Cardiac muscle cell (in vitro differentiated cells and primary cell): ENCODE measurements at regions not wholly inside any gene's neighbourhood (a gene's known extent, or its start where the extent isn't known, plus 50 kb on each side); places are given as distances from the start of the nearest gene placed in this dataset.
A peak's percentile ranks its signal among the peaks of the same experiment; 100 is the strongest.

Source experiments
- DNase-seq, 2 donors: peaks; one replicate each; pipeline versions ENCODE4 v3.0.0 to v3.0.0-alpha.2; 2010 to 2017; ENCODE audit warnings: low read depth in 1 of 2, low spot score in 1 of 2
- H3K27ac ChIP-seq: fragments of 200-600 bp; sonication (generic); 2 replicates; pipeline ENCODE4 v1.5.1; 2016
- H3K27me3 ChIP-seq: fragments of 200-600 bp; sonication (generic); 2 replicates; pipeline ENCODE4 v1.6.0; 2016; ENCODE audit warnings: control low read depth
- H3K36me3 ChIP-seq: fragments of 200-600 bp; sonication (generic); 2 replicates; pipeline ENCODE4 v1.5.1; 2016; ENCODE audit warnings: control low read depth
- H3K4me1 ChIP-seq: fragments of 200-600 bp; sonication (generic); 2 replicates; pipeline ENCODE4 v1.8.1; 2017; ENCODE audit warnings: low read depth, mild to moderate bottlenecking, mixed run types
- H3K4me3 ChIP-seq: fragments of 200-600 bp; sonication (generic); 2 replicates; pipeline ENCODE4 v1.5.1; 2016; ENCODE audit warnings: mild to moderate bottlenecking
- H3K9me3 ChIP-seq: fragments of 200-600 bp; sonication (generic); 2 replicates; pipeline ENCODE4 v1.5.1; 2017; ENCODE audit warnings: low read depth, mild to moderate bottlenecking, control low read depth
- CTCF ChIP-seq: IDR thresholded peaks from 2 replicates; pipeline ENCODE4 v1.5.1; 2012; ENCODE audit warnings: low read depth, mild to moderate bottlenecking, low read length

DNA sequence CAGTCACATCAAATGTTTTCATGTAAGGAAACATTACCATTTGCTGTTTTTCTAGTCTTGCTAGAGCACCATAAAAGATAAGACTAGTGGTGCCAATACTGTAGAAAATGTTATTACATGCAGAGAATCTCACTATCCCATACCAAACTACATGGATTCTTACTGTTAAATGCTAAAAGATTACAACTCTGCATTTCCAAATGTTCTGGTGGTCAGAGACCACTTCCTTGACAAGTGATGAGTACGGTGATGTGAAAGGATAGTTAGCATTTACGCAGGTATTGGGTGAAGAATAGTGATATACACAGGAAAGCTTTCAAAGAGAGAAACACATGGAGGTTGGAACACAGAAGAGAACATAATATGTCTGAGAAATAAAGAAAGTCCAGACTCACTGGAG, 98.2 kb downstream of the GGTLC2 start:
- H3K36me3 ChIP-seq, result no peaks in the 10 kb centered on the region
- no peaks in the 10 kb centered on the region for H3K4me1 ChIP-seq
- H3K9me3 ChIP-seq, result no peaks in the 10 kb centered on the region
- DNase-seq, result no peak
- no peak for TF ChIP-seq CTCF
- H3K27ac ChIP-seq, result no peak overlapping the region
- no peaks in the 10 kb centered on the region for H3K27me3 ChIP-seq
- no peak overlapping the region for H3K4me3 ChIP-seq

DNA sequence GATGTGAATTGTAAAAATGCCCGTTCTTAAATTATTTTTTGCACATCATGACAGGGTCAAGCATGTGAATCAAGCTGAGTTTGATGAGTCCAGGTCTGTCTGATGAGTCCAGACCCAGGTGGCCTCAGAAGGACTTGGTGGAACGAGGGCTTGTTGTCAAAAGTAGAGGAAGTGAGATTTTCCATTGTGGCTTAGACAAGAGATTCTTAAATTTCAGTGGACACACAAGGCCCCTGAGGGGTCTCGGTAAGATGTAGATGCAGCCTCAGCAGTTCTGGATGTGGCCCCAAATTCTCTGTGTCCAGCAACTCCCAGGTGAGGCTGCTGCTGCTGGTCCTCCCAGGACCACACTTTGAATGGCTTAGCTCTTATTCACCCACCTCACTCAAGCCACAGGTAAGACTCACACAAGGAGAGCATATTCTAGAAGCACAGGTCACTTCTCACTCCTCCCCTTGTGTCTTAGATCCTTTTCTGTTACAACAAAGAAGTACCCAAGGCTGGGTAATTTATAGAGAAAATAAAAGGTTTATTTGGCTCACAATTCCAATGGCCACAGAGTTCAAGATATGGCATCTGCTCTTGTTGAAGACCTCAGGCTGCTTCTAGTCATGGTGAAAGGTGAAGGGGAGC, 98.8 kb downstream of the GGTLC2 start:
- DNase-seq, result no peak
- TF ChIP-seq CTCF, result no peak
- H3K4me1 ChIP-seq, result no peaks in the 10 kb centered on the region
- H3K27ac ChIP-seq, result no peak overlapping the region
- H3K36me3 ChIP-seq, result no peaks in the 10 kb centered on the region
- H3K9me3 ChIP-seq, result no peaks in the 10 kb centered on the region
- no peaks in the 10 kb centered on the region for H3K27me3 ChIP-seq
- no peak overlapping the region for H3K4me3 ChIP-seq

DNA sequence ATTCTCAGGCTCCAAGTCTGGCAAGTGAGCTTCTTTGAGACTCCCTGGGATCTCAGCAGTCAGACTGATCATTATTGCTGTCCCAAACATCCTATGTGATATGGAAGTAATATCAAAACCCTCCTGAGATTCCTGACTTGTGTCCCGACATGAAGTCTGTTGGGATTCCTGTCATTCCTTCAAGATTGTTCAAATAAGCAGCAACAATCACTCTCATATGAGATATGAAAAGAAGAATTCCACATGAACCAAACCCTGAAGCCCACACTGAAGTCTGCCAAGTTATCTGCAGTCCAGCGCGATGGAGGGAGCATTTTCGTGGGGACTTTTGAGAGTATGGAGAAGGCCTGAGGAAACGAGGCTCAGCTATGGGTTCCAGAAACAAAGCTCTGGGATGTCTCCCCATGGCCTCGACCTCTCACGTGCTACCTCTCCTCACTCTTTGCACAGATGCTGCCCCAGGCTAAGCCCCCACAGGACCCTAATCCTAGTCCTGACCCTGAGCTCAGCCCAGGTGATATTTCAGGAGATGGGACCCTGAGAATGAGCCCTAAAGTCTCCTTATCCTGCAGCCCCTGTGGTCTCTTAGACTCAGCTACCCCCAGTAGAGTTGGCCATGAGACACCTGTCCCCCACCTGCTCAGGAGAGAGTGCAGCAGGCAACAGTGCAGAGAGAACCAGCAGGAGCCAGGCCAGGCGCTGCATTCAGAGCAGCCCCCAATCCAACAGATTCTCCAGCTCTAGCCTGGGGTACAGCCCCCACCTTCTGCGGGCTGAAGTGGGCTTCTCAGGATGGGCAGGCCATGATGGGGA, 100.2 kb downstream of the GGTLC2 start:
- no peak for DNase-seq
- no peak for TF ChIP-seq CTCF
- no peak overlapping the region for H3K4me3 ChIP-seq
- H3K4me1 ChIP-seq, result no peaks in the 10 kb centered on the region
- H3K36me3 ChIP-seq, result no peaks in the 10 kb centered on the region
- H3K9me3 ChIP-seq, result no peaks in the 10 kb centered on the region
- H3K27me3 ChIP-seq, result no peaks in the 10 kb centered on the region
- H3K27ac ChIP-seq, result no peak overlapping the region

- H3K4me1 ChIP-seq, result no peaks in the 10 kb centered on the region
- H3K4me3 ChIP-seq, result no peak overlapping the region
- no peaks in the 10 kb centered on the region for H3K9me3 ChIP-seq
- no peaks in the 10 kb centered on the region for H3K36me3 ChIP-seq
- H3K27me3 ChIP-seq, result no peaks in the 10 kb centered on the region
- peak in 1 of 2 donors; percentile 45 for DNase-seq
- peak; percentile 85 for TF ChIP-seq CTCF
- no peak overlapping the region for H3K27ac ChIP-seq
Measured at GRCh38 chr22:22745225-22746060, 101.0 kb downstream of the GGTLC2 start.

- H3K9me3 ChIP-seq, result no peaks in the 10 kb centered on the region
- no peaks in the 10 kb centered on the region for H3K27me3 ChIP-seq
- H3K36me3 ChIP-seq, result no peaks in the 10 kb centered on the region
- no peak for DNase-seq
- H3K4me1 ChIP-seq, result no peaks in the 10 kb centered on the region
- no peak overlapping the region for H3K27ac ChIP-seq
- TF ChIP-seq CTCF, result no peak
- H3K4me3 ChIP-seq, result no peak overlapping the region
Measured at GRCh38 chr22:22746061-22746962, 101.9 kb downstream of the GGTLC2 start.
